ENCODE measurements at regions not wholly inside any gene's neighbourhood (a gene's known extent, or its start where the extent isn't known, plus 50 kb on each side); places are given as distances from the start of the nearest gene placed in this dataset.
A peak's percentile ranks its signal among the peaks of the same experiment; 100 is the strongest.

GRCh38 chr10:79004311-79004710, 64.5 kb upstream of the ZMIZ1 start:
- DNase-seq: no peak

- no peak for DNase-seq
These were observed 63.5 kb upstream of the ZMIZ1 start for GRCh38 chr10:79005126-79005810.

DNA sequence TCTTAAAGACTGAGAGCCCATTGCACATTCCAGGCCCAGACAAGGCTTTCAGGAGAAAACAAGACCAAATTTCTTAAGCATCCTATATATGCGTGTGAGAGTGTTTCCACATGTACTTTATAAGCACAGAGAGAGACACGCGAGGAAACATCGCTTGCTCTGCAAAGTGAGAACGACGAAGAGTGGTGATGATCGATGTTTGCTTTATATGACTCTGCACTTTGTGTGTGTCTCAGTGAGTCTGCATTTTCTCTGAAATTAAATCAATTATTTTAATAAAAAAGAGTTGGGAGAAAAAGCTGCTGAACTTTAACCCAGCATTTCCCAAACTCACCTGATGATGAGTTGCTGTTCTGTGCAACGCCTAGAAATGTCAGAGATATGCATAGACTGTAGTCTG, 61.7 kb upstream of the ZMIZ1 start:
- no peak for DNase-seq

DNA sequence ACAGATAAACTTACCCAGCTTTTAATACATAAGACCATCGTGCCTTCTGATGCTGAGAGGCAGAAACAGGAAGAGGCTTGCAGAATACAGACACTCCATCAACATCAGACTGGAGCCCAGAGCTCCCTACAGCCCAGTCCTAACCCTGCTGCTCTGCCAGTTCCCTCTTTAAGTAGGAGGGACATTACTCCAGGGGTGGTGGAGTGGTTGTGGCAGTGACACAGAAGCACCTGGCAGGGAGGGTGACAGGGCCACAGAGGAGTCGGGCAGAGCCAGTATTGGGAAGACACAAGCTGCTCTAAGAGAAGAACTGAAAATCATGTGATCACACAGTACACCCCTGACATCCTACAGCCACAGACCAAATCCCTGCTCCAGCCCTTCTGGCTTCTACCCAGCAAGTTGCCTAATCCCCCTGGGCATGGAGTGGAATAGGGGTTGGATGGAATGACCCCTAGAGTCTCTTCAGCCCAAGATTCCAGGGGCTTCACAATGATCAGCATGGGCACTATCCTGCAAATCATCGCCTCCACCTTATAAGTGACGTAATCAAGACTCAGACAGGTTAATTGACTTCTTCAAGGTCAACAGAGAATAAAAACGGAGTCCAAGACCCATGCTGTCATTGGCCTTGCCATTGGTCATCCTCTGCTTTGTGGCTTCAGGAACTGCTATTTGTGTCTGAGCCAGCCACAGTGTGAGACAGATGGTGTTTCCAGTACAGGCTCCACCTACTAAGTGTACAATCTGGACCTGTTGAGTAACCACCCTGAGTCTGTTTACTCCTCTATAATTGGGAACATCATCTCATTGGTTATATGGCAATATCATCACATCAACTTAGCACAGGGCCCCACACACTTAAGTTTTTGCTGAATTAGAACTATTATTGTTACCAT, 61.1 kb upstream of the ZMIZ1 start:
- no peak for DNase-seq

- no peak for DNase-seq
These were observed 59.6 kb upstream of the ZMIZ1 start for GRCh38 chr10:79009145-79009544.

DNA sequence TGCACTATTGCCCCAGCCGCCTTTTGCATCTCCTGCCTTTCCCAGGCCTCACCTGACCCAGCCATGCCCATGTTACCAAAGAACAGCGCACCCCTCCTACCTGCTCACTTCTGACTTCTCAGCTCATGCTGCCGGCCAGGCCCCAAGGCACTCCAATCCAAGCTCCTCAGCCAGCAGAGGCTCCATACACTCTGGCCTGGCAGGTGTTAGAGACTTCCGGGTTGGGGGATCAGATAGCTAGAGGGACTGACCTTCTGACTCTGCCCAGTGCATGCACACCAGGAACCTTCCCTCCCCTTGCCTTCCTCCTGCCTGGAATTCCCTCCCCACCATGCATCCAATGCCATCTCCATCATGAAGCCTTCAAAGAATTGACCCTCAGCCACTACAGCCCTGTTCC, 56.2 kb upstream of the ZMIZ1 start:
- DNase-seq: no peak

DNA sequence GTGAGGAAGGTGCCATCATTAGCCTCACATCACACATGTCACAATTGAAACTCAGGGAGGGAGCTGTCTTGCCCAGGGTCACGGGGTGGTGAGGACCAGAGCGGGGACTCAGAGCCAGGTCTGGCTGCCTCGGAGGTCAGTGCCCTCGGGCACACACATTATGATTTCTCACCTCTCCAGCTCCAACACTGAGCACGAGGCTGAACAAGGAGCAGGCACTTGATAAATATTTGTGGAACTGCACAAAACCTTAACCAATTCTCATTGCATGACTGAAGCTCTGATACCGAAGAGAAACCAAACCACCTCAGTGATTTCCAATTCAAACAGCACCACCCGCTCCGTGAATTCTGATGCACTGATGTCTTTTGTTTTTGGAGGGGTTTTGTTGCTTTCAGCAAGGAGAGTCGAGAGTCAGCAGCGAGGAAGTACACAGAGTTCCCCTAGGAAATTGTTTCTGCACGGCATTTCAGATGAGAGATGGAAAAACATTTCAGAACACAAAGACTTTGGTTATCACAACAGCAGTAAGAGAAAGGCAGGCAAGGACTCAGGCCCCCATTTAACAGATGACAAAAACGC, 55.3 kb upstream of the ZMIZ1 start:
- no peak for DNase-seq

GRCh38 chr10:79014796-79015195, 54.0 kb upstream of the ZMIZ1 start:
- DNase-seq: no peak

DNA sequence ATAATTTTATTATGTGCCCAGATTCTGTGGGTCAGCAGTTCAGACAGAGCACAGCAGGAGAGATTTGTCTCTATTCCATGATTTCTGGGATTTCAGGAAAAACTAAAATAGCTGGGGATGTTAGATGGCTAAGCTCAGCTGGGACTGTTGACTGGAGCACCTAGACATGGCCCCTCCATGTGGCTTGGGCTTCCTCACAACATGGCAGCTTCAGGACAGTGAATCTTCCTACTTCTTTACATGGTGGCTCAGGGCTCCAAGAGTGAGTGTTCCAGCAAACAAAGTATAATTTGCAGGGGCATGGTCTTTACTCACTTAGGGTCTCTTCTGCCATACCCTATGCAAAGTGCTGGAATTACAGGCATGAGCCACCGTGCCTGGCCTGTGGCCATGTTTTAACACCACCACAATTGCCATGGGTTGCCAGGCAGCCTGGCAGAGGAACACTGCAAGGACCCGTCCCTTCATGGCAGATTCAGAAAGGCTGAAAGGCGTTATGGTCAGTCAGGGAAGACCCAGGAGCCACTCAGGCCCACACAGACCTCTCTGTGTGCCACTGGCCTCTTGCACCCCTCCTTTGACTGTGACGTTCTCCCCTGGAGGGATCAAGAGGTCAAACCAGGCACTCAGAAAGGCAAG, 50.8 kb upstream of the ZMIZ1 start:
- DNase-seq: peak; percentile 12

- DNase-seq: peak; percentile 38
These were observed 50.2 kb upstream of the ZMIZ1 start for GRCh38 chr10:79018521-79019011.

All from right hindlimb (tissue), 1 donor.